ENCODE measurements at regions not wholly inside any gene's neighbourhood (a gene's known extent, or its start where the extent isn't known, plus 50 kb on each side); places are given as distances from the start of the nearest gene placed in this dataset.

DNA sequence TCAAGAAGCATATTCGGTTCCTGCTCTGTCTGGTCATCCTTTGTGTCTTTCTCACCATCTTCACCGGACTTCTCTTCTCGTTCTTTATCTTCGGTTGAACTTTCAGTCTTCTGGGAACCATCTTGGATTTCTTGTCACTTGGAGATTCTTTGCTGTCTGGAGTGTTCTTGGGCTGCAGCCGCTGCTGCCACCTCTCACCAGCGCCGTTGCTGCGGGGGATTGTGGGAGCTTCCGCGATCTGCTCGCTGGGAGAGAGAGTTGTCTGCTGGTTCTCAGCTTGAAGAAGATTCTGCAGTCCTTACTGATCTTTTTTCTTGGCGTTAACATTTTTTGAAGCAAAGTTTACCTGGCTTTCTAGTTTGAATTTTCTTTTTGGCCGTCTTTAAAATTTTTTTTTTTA is 1165.2 kb upstream of the PRMT6 start:
- Histone ChIP-seq H3K4me3 (no peak overlapping the region), H3F3A (ENCODE audit: low read depth) (no peaks in the 10 kb centered on the region), H3K79me2 (ENCODE audit: low read depth) (no peaks in the 10 kb centered on the region), H3K9ac (no peak overlapping the region), H3K9me3 (ENCODE audit: low read depth) (no peaks in the 10 kb centered on the region), H4K20me1 (ENCODE audit: low read depth) (no peaks in the 10 kb centered on the region), H3K4me1 (no peaks in the 10 kb centered on the region), H2AFZ (replicated peaks) (no peak overlapping the region), H3K27me3 (no peaks in the 10 kb centered on the region), H3K4me2 (no peak overlapping the region), H3K27ac (no peak overlapping the region), H3K36me3 (no peaks in the 10 kb centered on the region)
- Mint-ChIP-seq H3K9me3 (no peaks in the 10 kb centered on the region), H3K4me3 (no peak overlapping the region), H3K36me3 (no peaks in the 10 kb centered on the region), H3K27me3 (ENCODE audit: insufficient read depth, low read depth) (no peaks in the 10 kb centered on the region), H3K4me1 (no peaks in the 10 kb centered on the region), H3K27ac (no peak overlapping the region)
- no peak for DNase-seq (ENCODE audit: low spot score)
- TF ChIP-seq, protein P1, sequence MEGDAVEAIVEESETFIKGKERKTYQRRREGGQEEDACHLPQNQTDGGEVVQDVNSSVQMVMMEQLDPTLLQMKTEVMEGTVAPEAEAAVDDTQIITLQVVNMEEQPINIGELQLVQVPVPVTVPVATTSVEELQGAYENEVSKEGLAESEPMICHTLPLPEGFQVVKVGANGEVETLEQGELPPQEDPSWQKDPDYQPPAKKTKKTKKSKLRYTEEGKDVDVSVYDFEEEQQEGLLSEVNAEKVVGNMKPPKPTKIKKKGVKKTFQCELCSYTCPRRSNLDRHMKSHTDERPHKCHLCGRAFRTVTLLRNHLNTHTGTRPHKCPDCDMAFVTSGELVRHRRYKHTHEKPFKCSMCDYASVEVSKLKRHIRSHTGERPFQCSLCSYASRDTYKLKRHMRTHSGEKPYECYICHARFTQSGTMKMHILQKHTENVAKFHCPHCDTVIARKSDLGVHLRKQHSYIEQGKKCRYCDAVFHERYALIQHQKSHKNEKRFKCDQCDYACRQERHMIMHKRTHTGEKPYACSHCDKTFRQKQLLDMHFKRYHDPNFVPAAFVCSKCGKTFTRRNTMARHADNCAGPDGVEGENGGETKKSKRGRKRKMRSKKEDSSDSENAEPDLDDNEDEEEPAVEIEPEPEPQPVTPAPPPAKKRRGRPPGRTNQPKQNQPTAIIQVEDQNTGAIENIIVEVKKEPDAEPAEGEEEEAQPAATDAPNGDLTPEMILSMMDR (IDR thresholded peaks at IDR 0.05), result no peak
- TF ChIP-seq EZH2phosphoT487 (IDR thresholded peaks at IDR 0.05) (no peak), EZH2 (IDR thresholded peaks at IDR 0.05) (no peak)

- H3K79me2 ChIP-seq (ENCODE audit: low read depth), result no peaks in the 10 kb centered on the region
- no peak overlapping the region for H3K9ac ChIP-seq
- no peak overlapping the region for H3K27ac Mint-ChIP-seq
- H4K20me1 ChIP-seq (ENCODE audit: low read depth), result no peaks in the 10 kb centered on the region
- H3K4me3 ChIP-seq, result no peak overlapping the region
- no peaks in the 10 kb centered on the region for H3K27me3 ChIP-seq
- H3K27me3 Mint-ChIP-seq (ENCODE audit: insufficient read depth, low read depth), result no peaks in the 10 kb centered on the region
- H3K27ac ChIP-seq, result no peak overlapping the region
- H3K36me3 Mint-ChIP-seq, result no peaks in the 10 kb centered on the region
- no peak overlapping the region for H3K4me3 Mint-ChIP-seq
- no peak overlapping the region for H3K4me2 ChIP-seq
- no peak for DNase-seq (ENCODE audit: low spot score)
- no peaks in the 10 kb centered on the region for H3K4me1 Mint-ChIP-seq
- no peaks in the 10 kb centered on the region for H3K4me1 ChIP-seq
- no peaks in the 10 kb centered on the region for H3F3A ChIP-seq (ENCODE audit: low read depth)
- H3K9me3 ChIP-seq (ENCODE audit: low read depth), result no peaks in the 10 kb centered on the region
- H3K9me3 Mint-ChIP-seq, result peaks cover 8% of the 10 kb centered on the region
- H3K36me3 ChIP-seq, result no peaks in the 10 kb centered on the region
- TF ChIP-seq, protein P1 (IDR thresholded peaks at IDR 0.05), result no peak
- TF ChIP-seq EZH2 (IDR thresholded peaks at IDR 0.05) (no peak), EZH2phosphoT487 (IDR thresholded peaks at IDR 0.05) (no peak)
- no peak overlapping the region for H2AFZ ChIP-seq (replicated peaks)
Measured at GRCh38 chr1:105894006-105894405, 1162.5 kb upstream of the PRMT6 start.

GRCh38 chr1:105909811-105910210 is 1146.7 kb upstream of the PRMT6 start:
- DNase-seq (ENCODE audit: low spot score), result peak; percentile 12
- TF ChIP-seq EZH2phosphoT487 (IDR thresholded peaks at IDR 0.05), result no peak
- TF ChIP-seq, protein P1 (IDR thresholded peaks at IDR 0.05), result peak; percentile 30
- Histone ChIP-seq H3K9me3 (ENCODE audit: low read depth) (no peaks in the 10 kb centered on the region), H3F3A (ENCODE audit: low read depth) (no peaks in the 10 kb centered on the region), H3K9ac (no peak overlapping the region), H3K27ac (no peak overlapping the region), H2AFZ (replicated peaks) (no peak overlapping the region), H3K4me2 (no peak overlapping the region), H3K79me2 (ENCODE audit: low read depth) (no peaks in the 10 kb centered on the region), H4K20me1 (ENCODE audit: low read depth) (no peaks in the 10 kb centered on the region), H3K4me1 (no peaks in the 10 kb centered on the region), H3K4me3 (no peak overlapping the region), H3K36me3 (no peaks in the 10 kb centered on the region), H3K27me3 (no peaks in the 10 kb centered on the region)
- Mint-ChIP-seq H3K27me3 (ENCODE audit: insufficient read depth, low read depth) (no peaks in the 10 kb centered on the region), H3K27ac (no peak overlapping the region), H3K36me3 (peaks cover 2% of the 10 kb centered on the region), H3K4me3 (no peak overlapping the region), H3K4me1 (peaks cover 11% of the 10 kb centered on the region), H3K9me3 (peaks cover 6% of the 10 kb centered on the region)
